ENCODE measurements at regions not wholly inside any gene's neighbourhood (a gene's known extent, or its start where the extent isn't known, plus 50 kb on each side); places are given as distances from the start of the nearest gene placed in this dataset.
"Not testable (repeated sequence)": the region's sequence is repeated elsewhere in the genome, so short reads cannot be mapped to it uniquely, and the experiment has no call there.

DNA sequence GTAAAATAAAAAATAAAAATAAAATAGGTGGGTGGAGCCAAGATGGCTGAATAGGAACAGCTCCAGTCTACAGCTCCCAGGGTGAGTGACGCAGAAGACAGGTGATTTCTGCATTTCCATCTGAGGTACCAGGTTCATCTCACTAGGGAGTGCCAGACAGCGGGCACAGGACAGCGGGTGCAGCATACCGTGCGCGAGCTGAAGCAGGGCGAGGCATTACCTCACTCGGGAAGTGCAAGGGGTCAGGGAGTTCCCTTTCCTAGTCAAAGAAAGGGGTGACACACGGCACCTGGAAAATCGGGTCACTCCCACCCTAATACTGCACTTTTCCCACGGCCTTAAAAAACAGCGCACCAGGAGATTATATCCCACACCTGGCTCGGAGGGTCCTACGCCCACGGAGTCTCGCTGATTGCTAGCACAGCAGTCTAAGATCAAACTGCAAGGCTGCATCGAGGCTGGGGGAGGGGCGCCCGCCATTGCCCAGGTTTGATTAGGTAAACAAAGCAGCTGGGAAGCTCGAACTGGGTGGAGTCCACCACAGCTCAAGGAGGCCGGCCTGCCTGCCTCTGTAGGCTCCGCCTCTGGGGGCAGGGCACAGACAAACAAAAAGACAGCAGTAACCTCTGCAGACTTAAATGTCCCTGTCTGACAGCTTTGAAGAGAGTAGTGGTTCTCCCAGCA is 161.9 kb upstream of the RPS6KA2 start:
- TF ChIP-seq, protein P1, sequence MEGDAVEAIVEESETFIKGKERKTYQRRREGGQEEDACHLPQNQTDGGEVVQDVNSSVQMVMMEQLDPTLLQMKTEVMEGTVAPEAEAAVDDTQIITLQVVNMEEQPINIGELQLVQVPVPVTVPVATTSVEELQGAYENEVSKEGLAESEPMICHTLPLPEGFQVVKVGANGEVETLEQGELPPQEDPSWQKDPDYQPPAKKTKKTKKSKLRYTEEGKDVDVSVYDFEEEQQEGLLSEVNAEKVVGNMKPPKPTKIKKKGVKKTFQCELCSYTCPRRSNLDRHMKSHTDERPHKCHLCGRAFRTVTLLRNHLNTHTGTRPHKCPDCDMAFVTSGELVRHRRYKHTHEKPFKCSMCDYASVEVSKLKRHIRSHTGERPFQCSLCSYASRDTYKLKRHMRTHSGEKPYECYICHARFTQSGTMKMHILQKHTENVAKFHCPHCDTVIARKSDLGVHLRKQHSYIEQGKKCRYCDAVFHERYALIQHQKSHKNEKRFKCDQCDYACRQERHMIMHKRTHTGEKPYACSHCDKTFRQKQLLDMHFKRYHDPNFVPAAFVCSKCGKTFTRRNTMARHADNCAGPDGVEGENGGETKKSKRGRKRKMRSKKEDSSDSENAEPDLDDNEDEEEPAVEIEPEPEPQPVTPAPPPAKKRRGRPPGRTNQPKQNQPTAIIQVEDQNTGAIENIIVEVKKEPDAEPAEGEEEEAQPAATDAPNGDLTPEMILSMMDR (IDR thresholded peaks at IDR 0.05): not testable (repeated sequence)
- not testable (repeated sequence) for TF ChIP-seq POLR2A (IDR thresholded peaks at IDR 0.05)
